Astrocyte (in vitro differentiated cells and primary cell): ENCODE measurements at regions not wholly inside any gene's neighbourhood (a gene's known extent, or its start where the extent isn't known, plus 50 kb on each side); places are given as distances from the start of the nearest gene placed in this dataset.
A peak's percentile ranks its signal among the peaks of the same experiment; 100 is the strongest.

Experiments
- DNase-seq: peaks from one replicate; pipeline ENCODE4 v3.0.0-alpha.2; 2010; ENCODE audit warnings: low read depth
- FAIRE-seq: peaks from 2 replicates; lab custom pipeline; 2011; peaks lifted over from hg19 to GRCh38; lab: Jason Lieb, UNC
- H2AFZ ChIP-seq: 2 replicates; pipeline ENCODE4 v1.6.0; 2012; ENCODE audit warnings: low read depth, low read length, inconsistent platforms
- H3K27ac ChIP-seq: 2 replicates; pipeline ENCODE4 v1.5.1; 2011; ENCODE audit warnings: low read depth, low read length, inconsistent platforms
- H3K27me3 ChIP-seq: 2 replicates; pipeline ENCODE4 v1.6.0; 2011; ENCODE audit warnings: low read length, inconsistent platforms; ENCODE audit not compliant: insufficient read depth
- H3K36me3 ChIP-seq: 2 replicates; pipeline ENCODE4 v1.5.1; 2011; ENCODE audit warnings: low read length, inconsistent platforms; ENCODE audit not compliant: insufficient read depth
- H3K4me1 ChIP-seq: 2 replicates; pipeline ENCODE4 v1.5.1; 2011; ENCODE audit warnings: low read length, inconsistent platforms; ENCODE audit not compliant: insufficient read depth
- H3K4me2 ChIP-seq: 2 replicates; pipeline ENCODE4 v1.6.0; 2012; ENCODE audit warnings: low read length, inconsistent platforms
- H3K4me3 ChIP-seq: 2 replicates; pipeline ENCODE4 v1.5.1; 2011; ENCODE audit warnings: low read depth, mild to moderate bottlenecking, low read length, inconsistent platforms; ENCODE audit not compliant: insufficient read depth
- H3K79me2 ChIP-seq: 2 replicates; pipeline ENCODE4 v1.6.0; 2012; ENCODE audit warnings: mild to moderate bottlenecking, low read length, inconsistent platforms; ENCODE audit not compliant: insufficient read depth
- H3K9ac ChIP-seq: 2 replicates; pipeline ENCODE4 v1.6.0; 2012; ENCODE audit warnings: mild to moderate bottlenecking, low read length, inconsistent platforms
- H3K9me3 ChIP-seq: 2 replicates; pipeline ENCODE4 v1.5.1; 2012; ENCODE audit warnings: low read depth, mild to moderate bottlenecking, low read length, inconsistent platforms; ENCODE audit not compliant: insufficient read depth
- H4K20me1 ChIP-seq: 2 replicates; pipeline ENCODE4 v1.6.0; 2012; ENCODE audit warnings: low read length, inconsistent platforms; ENCODE audit not compliant: insufficient read depth
- H3K27ac Mint-ChIP-seq: one replicate; pipeline ENCODE4 v1.8.0; 2021; ENCODE audit warnings: mild to moderate bottlenecking, mixed read lengths; ENCODE audit not compliant: unreplicated experiment
- H3K27me3 Mint-ChIP-seq: one replicate; pipeline ENCODE4 v1.8.0; 2021; ENCODE audit warnings: low read depth, mixed read lengths; ENCODE audit not compliant: unreplicated experiment
- H3K36me3 Mint-ChIP-seq: one replicate; pipeline ENCODE4 v1.8.0; 2021; ENCODE audit warnings: low read depth, mixed read lengths; ENCODE audit not compliant: unreplicated experiment
- H3K4me1 Mint-ChIP-seq: one replicate; pipeline ENCODE4 v1.8.0; 2021; ENCODE audit warnings: low read depth, mixed read lengths; ENCODE audit not compliant: unreplicated experiment
- H3K4me3 Mint-ChIP-seq: one replicate; pipeline ENCODE4 v1.8.0; 2021; ENCODE audit warnings: mild to moderate bottlenecking, moderate library complexity, mixed read lengths; ENCODE audit not compliant: unreplicated experiment
- H3K9me3 Mint-ChIP-seq: one replicate; pipeline ENCODE4 v1.8.0; 2021; ENCODE audit warnings: mild to moderate bottlenecking, mixed read lengths; ENCODE audit not compliant: unreplicated experiment
- EZH2 ChIP-seq: IDR thresholded peaks from 2 replicates; pipeline ENCODE4 v1.6.1; 2012; ENCODE audit warnings: mild to moderate bottlenecking, low read length, inconsistent platforms; ENCODE audit not compliant: insufficient read depth
- TF ChIP-seq, protein P1 (sequence below): IDR thresholded peaks from 2 replicates; pipeline ENCODE4 v1.5.1; 2011; ENCODE audit warnings: low read depth, mild to moderate bottlenecking, inconsistent platforms, low read length, moderate library complexity; ENCODE audit not compliant: insufficient read depth

DNA sequence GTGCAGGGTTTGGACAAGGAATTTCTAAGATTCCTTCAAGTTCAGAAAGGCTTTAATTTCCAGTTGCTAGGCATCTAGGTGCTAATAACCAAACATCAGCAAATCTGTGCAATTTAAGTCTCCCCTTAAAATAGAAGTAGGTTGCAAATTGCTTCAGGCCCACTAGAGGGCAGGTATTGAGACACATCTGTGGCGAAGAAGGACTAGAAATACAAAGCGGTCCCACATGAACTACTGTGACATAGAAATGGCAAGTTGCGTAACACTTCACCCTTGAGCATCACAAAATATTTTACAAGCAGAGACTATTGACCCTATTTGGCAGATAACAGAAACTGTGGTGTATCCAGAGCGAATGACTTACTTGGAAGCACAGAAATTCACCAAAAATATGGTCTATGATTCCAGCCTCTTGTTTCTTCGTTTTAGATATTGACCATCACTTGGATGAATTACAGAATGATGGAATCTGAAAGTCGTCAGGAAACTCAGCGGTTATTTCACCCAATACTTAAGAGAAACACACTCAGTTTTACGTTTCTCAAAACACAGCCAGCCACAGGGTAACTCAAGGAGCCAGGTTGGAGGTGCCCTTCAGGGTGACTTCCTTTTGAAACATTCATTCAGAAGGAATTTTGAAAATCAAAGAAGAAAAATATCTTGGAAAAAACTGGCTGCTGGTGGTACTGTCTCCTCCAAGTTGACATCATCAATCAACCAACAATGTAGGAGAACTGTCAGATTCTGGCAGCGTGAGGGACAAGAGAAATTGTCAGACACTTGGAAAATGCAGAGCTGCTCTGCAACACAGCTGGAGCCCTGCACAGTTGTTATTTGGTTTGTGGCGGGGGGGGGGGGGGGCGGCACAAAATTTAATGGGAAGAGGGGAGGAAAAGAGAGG is 256.3 kb upstream of the MINDY3 start:
- TF ChIP-seq EZH2: no peak
- TF ChIP-seq, protein P1, sequence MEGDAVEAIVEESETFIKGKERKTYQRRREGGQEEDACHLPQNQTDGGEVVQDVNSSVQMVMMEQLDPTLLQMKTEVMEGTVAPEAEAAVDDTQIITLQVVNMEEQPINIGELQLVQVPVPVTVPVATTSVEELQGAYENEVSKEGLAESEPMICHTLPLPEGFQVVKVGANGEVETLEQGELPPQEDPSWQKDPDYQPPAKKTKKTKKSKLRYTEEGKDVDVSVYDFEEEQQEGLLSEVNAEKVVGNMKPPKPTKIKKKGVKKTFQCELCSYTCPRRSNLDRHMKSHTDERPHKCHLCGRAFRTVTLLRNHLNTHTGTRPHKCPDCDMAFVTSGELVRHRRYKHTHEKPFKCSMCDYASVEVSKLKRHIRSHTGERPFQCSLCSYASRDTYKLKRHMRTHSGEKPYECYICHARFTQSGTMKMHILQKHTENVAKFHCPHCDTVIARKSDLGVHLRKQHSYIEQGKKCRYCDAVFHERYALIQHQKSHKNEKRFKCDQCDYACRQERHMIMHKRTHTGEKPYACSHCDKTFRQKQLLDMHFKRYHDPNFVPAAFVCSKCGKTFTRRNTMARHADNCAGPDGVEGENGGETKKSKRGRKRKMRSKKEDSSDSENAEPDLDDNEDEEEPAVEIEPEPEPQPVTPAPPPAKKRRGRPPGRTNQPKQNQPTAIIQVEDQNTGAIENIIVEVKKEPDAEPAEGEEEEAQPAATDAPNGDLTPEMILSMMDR: peak; percentile 33
- H3K9ac ChIP-seq: no peak overlapping the region
- no peaks in the 10 kb centered on the region for H4K20me1 ChIP-seq
- DNase-seq (no peak), FAIRE-seq (no peak)
- no peaks in the 10 kb centered on the region for H3K4me1 ChIP-seq
- H3K27ac Mint-ChIP-seq: no peak overlapping the region
- H3K27ac ChIP-seq: no peak overlapping the region
- H3K9me3 Mint-ChIP-seq: no peaks in the 10 kb centered on the region
- H3K4me2 ChIP-seq: no peak overlapping the region
- H3K79me2 ChIP-seq: no peaks in the 10 kb centered on the region
- H3K4me1 Mint-ChIP-seq: no peaks in the 10 kb centered on the region
- H3K27me3 Mint-ChIP-seq: no peaks in the 10 kb centered on the region
- peaks cover 3% of the 10 kb centered on the region for H3K9me3 ChIP-seq
- H3K4me3 Mint-ChIP-seq: no peak overlapping the region
- H3K36me3 ChIP-seq: no peaks in the 10 kb centered on the region
- no peaks in the 10 kb centered on the region for H3K36me3 Mint-ChIP-seq
- no peaks in the 10 kb centered on the region for H3K27me3 ChIP-seq
- no peak overlapping the region for H2AFZ ChIP-seq
- no peak overlapping the region for H3K4me3 ChIP-seq

DNA sequence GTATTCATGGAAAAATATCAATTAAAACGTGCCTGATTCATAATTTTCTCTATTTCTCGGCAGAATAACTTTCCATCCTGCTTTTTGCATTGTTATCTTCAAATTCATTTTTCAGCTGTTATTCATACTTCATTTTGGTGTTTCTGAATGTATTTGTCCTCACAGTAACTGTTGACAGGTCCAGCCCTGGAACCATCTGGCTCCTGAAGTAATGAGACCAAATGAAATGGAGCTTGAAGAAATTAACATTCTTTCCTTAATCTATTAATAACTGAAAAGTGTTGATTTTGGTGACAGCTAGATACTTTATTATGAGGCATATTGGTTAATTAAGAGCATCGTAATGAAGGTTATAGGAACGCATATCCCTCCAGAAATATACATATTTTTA is 257.0 kb upstream of the MINDY3 start:
- Histone ChIP-seq H3K27me3 (no peaks in the 10 kb centered on the region), H3K4me1 (no peaks in the 10 kb centered on the region), H3K9me3 (peaks cover 2% of the 10 kb centered on the region), H3K9ac (no peak overlapping the region), H3K27ac (no peak overlapping the region), H3K36me3 (no peaks in the 10 kb centered on the region), H3K4me2 (no peak overlapping the region), H3K4me3 (no peak overlapping the region), H3K79me2 (no peaks in the 10 kb centered on the region), H4K20me1 (no peaks in the 10 kb centered on the region), H2AFZ (no peak overlapping the region)
- no peaks in the 10 kb centered on the region for H3K4me1 Mint-ChIP-seq
- no peak for DNase-seq
- H3K36me3 Mint-ChIP-seq: no peaks in the 10 kb centered on the region
- H3K27me3 Mint-ChIP-seq: peaks cover under 1% of the 10 kb centered on the region
- FAIRE-seq: no peak
- TF ChIP-seq EZH2: no peak
- TF ChIP-seq, protein P1: no peak
- H3K27ac Mint-ChIP-seq: no peak overlapping the region
- H3K9me3 Mint-ChIP-seq: no peaks in the 10 kb centered on the region
- no peak overlapping the region for H3K4me3 Mint-ChIP-seq

DNA sequence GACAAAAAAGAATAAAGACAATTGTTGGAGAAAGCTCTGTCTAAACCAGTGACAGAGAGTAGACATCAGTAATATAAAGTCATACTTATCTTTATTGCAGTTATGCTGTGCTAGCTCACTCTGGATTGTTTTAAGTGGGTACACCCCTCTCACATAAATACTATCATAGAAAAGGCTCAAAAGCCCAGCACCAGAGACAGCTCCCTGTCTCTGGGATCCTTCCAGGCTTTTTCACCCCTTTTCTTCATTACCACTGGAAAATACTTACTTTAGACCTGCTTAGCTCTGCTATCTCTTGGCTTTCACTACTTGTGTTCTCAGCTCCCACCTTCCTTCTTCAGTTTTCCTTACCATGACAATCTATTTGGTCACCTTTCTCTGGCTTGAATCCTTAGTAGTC is 259.1 kb upstream of the MINDY3 start:
- TF ChIP-seq EZH2: no peak
- TF ChIP-seq, protein P1: no peak
- H3K4me2 ChIP-seq: no peak overlapping the region
- no peaks in the 10 kb centered on the region for H3K4me1 Mint-ChIP-seq
- H3K27ac ChIP-seq: no peak overlapping the region
- FAIRE-seq (no peak), DNase-seq (no peak)
- no peaks in the 10 kb centered on the region for H4K20me1 ChIP-seq
- no peaks in the 10 kb centered on the region for H3K36me3 ChIP-seq
- no peak overlapping the region for H3K9ac ChIP-seq
- no peak overlapping the region for H3K4me3 ChIP-seq
- no peaks in the 10 kb centered on the region for H3K9me3 Mint-ChIP-seq
- no peaks in the 10 kb centered on the region for H3K79me2 ChIP-seq
- H3K27me3 ChIP-seq: no peaks in the 10 kb centered on the region
- H2AFZ ChIP-seq: no peak overlapping the region
- no peak overlapping the region for H3K27ac Mint-ChIP-seq
- H3K4me3 Mint-ChIP-seq: no peak overlapping the region
- no peaks in the 10 kb centered on the region for H3K4me1 ChIP-seq
- H3K36me3 Mint-ChIP-seq: no peaks in the 10 kb centered on the region
- H3K9me3 ChIP-seq: no peaks in the 10 kb centered on the region
- H3K27me3 Mint-ChIP-seq: peaks cover 2% of the 10 kb centered on the region
